ENCODE measurements at regions not wholly inside any gene's neighbourhood (a gene's known extent, or its start where the extent isn't known, plus 50 kb on each side); places are given as distances from the start of the nearest gene placed in this dataset.

DNA sequence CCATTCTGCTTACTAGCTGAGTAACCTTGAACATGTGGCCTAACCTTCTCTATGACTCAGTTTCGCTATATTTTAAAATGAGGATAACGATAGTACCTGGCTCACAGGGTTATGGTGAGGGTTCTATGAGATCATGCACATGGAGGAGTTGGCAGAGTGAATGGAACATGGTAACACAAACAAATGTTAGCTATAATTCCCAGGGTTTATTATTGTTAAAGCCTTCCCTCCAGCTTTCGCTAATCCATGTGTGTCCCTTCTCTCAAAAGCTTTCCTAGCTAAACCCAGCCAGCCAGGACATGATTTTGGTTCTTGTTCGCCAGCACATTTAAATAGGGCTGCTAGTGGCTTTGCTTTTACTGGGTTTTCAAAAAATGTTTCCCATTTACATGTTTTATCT is 361.0 kb upstream of the NFE2L3 start:
- H3K36me3 ChIP-seq, result no peaks in the 10 kb centered on the region
- no peak overlapping the region for H3K4me3 ChIP-seq
- H3K27me3 ChIP-seq (ENCODE audit: low read depth), result no peaks in the 10 kb centered on the region
- ATAC-seq, result no peak
- TF ChIP-seq, protein P1, sequence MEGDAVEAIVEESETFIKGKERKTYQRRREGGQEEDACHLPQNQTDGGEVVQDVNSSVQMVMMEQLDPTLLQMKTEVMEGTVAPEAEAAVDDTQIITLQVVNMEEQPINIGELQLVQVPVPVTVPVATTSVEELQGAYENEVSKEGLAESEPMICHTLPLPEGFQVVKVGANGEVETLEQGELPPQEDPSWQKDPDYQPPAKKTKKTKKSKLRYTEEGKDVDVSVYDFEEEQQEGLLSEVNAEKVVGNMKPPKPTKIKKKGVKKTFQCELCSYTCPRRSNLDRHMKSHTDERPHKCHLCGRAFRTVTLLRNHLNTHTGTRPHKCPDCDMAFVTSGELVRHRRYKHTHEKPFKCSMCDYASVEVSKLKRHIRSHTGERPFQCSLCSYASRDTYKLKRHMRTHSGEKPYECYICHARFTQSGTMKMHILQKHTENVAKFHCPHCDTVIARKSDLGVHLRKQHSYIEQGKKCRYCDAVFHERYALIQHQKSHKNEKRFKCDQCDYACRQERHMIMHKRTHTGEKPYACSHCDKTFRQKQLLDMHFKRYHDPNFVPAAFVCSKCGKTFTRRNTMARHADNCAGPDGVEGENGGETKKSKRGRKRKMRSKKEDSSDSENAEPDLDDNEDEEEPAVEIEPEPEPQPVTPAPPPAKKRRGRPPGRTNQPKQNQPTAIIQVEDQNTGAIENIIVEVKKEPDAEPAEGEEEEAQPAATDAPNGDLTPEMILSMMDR (IDR thresholded peaks at IDR 0.05), result no peak
- DNase-seq, result no peak
- no peak overlapping the region for H3K27ac ChIP-seq
- intact Hi-C loops (cut with DNase I), result no loop called here
- H3K4me1 ChIP-seq, result no peaks in the 10 kb centered on the region
- no peaks in the 10 kb centered on the region for H3K9me3 ChIP-seq

DNA sequence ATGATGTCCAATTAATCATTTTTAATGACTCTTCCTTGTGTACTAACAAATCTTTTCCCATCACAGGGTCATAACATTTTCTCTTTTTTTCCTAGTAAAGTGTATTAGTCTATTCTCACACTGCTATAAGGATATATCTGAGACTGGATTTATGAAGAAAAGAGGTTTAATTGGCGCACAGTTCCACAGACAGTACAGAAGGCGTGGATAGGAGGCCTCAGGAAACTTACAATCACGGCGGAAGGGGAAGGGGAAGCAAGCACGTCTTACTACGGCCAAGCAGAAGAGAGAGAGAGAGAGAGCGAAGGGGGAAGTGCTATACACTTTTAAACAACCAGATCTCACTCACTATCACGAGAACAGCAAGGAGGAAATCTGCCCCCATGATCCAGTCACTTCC is 359.4 kb upstream of the NFE2L3 start:
- no peak overlapping the region for H3K27ac ChIP-seq
- no peaks in the 10 kb centered on the region for H3K27me3 ChIP-seq (ENCODE audit: low read depth)
- no peaks in the 10 kb centered on the region for H3K4me1 ChIP-seq
- ATAC-seq (no peak), DNase-seq (no peak)
- H3K9me3 ChIP-seq, result no peaks in the 10 kb centered on the region
- TF ChIP-seq, protein P1 (IDR thresholded peaks at IDR 0.05), result no peak
- H3K36me3 ChIP-seq, result no peaks in the 10 kb centered on the region
- H3K4me3 ChIP-seq, result no peak overlapping the region
- intact Hi-C loops (cut with DNase I), result no loop called here

DNA sequence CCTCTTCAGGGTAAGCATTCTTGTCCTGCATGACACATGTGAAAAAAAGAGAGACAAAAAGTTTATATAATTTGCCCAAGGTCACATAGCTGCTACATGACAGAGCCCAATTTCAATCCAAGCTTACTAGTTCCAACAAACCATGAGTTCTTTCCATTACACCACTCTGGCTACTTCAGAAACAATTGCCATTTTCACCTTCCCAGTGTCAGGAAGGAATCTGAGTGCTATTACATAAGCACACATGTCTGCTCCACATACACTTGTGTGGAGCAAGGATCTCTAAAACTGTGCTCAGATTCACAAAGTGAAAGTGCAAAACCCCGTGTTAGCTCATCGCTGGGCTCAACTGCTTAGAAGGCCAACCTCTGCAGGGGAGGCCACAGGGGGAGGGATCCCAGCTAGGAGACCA is 356.2 kb upstream of the NFE2L3 start:
- ATAC-seq (peak; percentile 70 to 74), DNase-seq (no peak)
- Histone ChIP-seq H3K4me1 (no peaks in the 10 kb centered on the region), H3K27ac (peak overlapping the region; percentile 48), H3K36me3 (no peaks in the 10 kb centered on the region), H3K4me3 (no peak overlapping the region), H3K9me3 (no peaks in the 10 kb centered on the region), H3K27me3 (ENCODE audit: low read depth) (no peaks in the 10 kb centered on the region)
- TF ChIP-seq, protein P1 (IDR thresholded peaks at IDR 0.05), result no peak
- intact Hi-C loops (cut with DNase I), result no loop called here

DNA sequence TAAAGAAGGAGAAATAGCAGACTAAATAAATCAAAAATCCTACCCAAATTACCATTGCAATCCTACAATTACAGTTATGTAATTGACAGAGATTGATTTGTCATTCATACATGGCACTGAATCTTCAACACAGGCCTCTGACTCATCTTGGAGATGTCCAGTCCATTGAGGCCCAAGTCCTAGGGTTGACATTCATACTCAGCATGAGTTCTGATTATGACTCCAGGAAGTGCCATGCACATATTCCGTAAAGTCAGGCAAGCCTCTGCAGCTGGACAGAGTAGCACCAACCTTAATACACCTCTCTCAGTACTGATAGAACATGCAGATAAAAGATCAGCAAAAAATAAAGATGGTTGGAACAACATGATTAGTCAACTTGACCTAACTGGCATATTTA is 353.7 kb upstream of the NFE2L3 start:
- no peak for ATAC-seq

DNA sequence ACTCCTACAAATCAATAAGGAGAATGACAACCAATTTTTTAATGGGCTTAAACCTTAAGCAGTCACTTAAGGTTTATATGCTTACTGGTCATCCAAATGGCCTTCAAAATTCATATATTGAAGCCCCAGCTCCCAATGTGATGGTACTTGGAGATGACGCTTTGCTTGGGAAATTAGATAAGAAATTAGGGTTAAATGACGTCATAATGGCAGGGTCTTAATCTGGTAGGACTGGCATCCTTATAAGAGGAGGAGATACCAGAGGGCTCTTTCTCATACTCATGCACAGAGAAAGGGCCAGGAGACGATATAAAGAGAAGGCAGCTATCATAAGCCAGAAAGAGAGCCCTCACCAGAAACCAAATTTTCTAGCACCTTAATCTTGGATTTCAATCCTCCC is 350.8 kb upstream of the NFE2L3 start:
- intact Hi-C loops (cut with DNase I), result no loop called here
- ATAC-seq, result no peak
- H3K27ac ChIP-seq, result no peak overlapping the region

More for the DNA sequence above, 353.7 kb upstream of the NFE2L3 start:
- DNase-seq, result no peak
- Histone ChIP-seq H3K9me3 (no peaks in the 10 kb centered on the region), H3K27ac (no peak overlapping the region), H3K4me3 (no peak overlapping the region), H3K4me1 (no peaks in the 10 kb centered on the region), H3K27me3 (ENCODE audit: low read depth) (no peaks in the 10 kb centered on the region), H3K36me3 (no peaks in the 10 kb centered on the region)
- TF ChIP-seq, protein P1 (IDR thresholded peaks at IDR 0.05), result no peak
- intact Hi-C loops (cut with DNase I), result no loop called here

More for the DNA sequence above, 350.8 kb upstream of the NFE2L3 start:
- no peaks in the 10 kb centered on the region for H3K27me3 ChIP-seq (ENCODE audit: low read depth)
- TF ChIP-seq, protein P1 (IDR thresholded peaks at IDR 0.05), result no peak
- H3K4me3 ChIP-seq, result no peak overlapping the region
- no peaks in the 10 kb centered on the region for H3K9me3 ChIP-seq
- DNase-seq, result no peak
- H3K4me1 ChIP-seq, result no peaks in the 10 kb centered on the region
- no peaks in the 10 kb centered on the region for H3K36me3 ChIP-seq

Data from lower lobe of right lung (tissue), 2 donors.